Bronchial epithelial cell (primary cell): ENCODE measurements at regions not wholly inside any gene's neighbourhood (a gene's known extent, or its start where the extent isn't known, plus 50 kb on each side); places are given as distances from the start of the nearest gene placed in this dataset.

Experiments
- DNase-seq: peaks from one replicate; pipeline ENCODE4 v3.0.0-alpha.2; 2010; ENCODE audit warnings: low read depth
- FAIRE-seq: peaks from 2 replicates; lab custom pipeline; 2011; peaks lifted over from hg19 to GRCh38; lab: Jason Lieb, UNC
- H3K27me3 ChIP-seq: 2 replicates; pipeline ENCODE4 v1.5.1; 2011; ENCODE audit warnings: low read length; ENCODE audit not compliant: control insufficient read depth, insufficient read depth
- H3K36me3 ChIP-seq: 2 replicates; pipeline ENCODE4 v1.5.1; 2011; ENCODE audit warnings: low read length; ENCODE audit not compliant: control insufficient read depth, insufficient read depth
- H3K4me3 ChIP-seq: 2 replicates; pipeline ENCODE4 v1.5.1; 2011; ENCODE audit warnings: mild to moderate bottlenecking, low read depth, low read length, control low read depth
- CTCF ChIP-seq: IDR thresholded peaks from 2 replicates; pipeline ENCODE4 v1.5.1; 2011; ENCODE audit warnings: mild to moderate bottlenecking, moderate library complexity, low read length, control low read depth, inconsistent platforms; ENCODE audit not compliant: insufficient read depth, severe bottlenecking

DNA sequence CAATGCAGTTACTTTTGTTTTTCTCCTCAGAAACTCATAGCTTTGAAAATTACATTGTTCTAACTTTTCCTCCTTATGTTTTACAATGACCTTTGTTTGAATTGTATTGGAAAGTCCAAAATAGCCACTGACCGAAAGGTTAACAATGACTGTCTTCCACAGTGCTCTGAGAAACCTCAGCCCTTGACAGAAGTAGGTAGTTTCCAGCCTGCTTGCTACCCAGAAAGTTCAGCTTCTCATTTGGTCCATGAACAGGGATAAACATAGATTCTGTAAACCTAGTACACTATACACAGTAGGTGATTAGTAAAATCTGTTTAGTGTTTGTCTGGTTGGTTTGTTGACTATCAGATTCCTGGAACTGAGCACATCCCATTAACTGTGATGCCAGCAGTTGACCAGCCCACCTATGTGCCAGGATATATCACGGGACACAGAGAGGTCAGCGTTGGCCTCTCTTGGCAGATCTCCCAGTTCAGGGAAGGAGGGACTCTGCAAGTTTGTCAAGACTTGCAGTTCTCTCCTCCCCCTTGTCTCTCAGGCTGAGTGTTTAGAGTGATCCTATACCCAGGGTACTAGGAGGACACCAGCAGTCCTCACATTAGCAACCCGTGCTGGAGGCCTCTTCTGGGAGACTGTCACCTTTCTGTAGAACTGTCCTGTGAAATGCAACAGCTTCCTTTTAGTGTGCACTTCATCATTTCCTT is 297.6 kb downstream of the ARHGAP12 start:
- Histone ChIP-seq H3K27me3 (no peaks in the 10 kb centered on the region), H3K4me3 (no peak overlapping the region), H3K36me3 (no peaks in the 10 kb centered on the region)
- DNase-seq (no peak), FAIRE-seq (no peak)
- TF ChIP-seq CTCF = no peak

DNA sequence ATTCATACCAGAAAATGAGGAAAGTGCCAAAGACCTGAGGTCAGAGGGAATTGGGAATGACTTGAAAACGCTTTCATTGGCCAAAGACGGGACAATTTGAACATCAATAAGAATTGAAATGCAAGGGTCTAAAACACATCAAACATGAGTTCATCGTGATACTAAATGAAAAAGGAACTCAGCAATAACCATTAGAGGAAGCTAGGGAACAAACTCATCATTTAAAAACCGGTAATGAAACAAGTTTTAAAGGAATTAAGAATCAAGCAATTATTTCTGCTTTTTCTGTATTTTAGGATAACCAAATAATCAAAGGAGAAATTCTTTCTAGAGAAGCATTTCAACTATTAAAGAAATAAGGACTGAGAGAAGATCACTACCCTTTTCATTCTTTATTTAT is 303.1 kb downstream of the ARHGAP12 start:
- no peak for TF ChIP-seq CTCF
- FAIRE-seq (no peak), DNase-seq (no peak)
- Histone ChIP-seq H3K27me3 (no peaks in the 10 kb centered on the region), H3K4me3 (no peak overlapping the region), H3K36me3 (no peaks in the 10 kb centered on the region)

DNA sequence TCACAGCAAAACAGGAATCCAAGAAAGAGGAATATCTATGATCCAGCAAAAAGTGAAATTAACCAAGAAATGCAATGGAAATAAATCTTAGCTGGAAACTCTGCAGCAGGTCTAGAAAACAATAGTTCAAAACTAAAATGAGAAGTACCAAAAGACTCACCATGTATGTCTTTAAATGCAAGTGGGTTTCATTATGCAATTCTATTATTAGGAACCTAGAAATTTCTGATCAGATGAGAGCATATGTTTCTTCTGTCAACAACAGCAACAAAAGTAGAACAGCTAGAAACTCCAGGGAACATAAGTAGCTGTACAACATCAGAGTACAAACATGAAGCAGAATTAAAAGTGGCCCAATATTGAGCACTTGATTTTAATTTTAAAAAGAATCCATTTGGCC is 304.0 kb downstream of the ARHGAP12 start:
- H3K4me3 ChIP-seq = no peak overlapping the region
- DNase-seq (no peak), FAIRE-seq (no peak)
- H3K27me3 ChIP-seq = no peaks in the 10 kb centered on the region
- no peaks in the 10 kb centered on the region for H3K36me3 ChIP-seq
- no peak for TF ChIP-seq CTCF

GRCh38 chr10:31623947-31624346 is 304.7 kb downstream of the ARHGAP12 start:
- no peaks in the 10 kb centered on the region for H3K27me3 ChIP-seq
- TF ChIP-seq CTCF = no peak

DNA sequence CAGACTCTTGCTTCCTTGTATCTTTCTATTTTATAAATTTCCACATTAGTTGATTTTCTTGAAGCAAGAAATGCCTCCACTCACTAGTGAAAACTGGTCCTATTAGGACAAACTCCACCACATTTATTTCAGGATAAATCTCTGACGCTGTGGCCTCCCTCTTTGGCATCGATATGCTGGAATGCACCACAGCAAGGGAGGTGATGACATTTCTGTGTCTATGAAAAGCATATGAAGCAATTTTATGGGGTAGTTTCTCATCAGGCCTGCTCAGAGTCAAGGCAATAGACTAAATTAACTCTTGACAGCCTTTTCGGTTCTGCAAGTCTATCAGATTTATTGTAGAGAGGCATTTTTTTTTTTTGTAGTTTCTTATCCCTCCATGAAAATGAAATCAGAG is 304.4 kb downstream of the ZEB1 start:
- no peak for DNase-seq
- Histone ChIP-seq H3K36me3 (no peaks in the 10 kb centered on the region), H3K4me3 (no peak overlapping the region), H3K27me3 (no peaks in the 10 kb centered on the region)
- no peak for FAIRE-seq
- TF ChIP-seq CTCF = no peak

More at GRCh38 chr10:31623947-31624346, 304.7 kb downstream of the ARHGAP12 start:
- no peak overlapping the region for H3K4me3 ChIP-seq
- no peaks in the 10 kb centered on the region for H3K36me3 ChIP-seq
- no peak for DNase-seq
- no peak for FAIRE-seq

DNA sequence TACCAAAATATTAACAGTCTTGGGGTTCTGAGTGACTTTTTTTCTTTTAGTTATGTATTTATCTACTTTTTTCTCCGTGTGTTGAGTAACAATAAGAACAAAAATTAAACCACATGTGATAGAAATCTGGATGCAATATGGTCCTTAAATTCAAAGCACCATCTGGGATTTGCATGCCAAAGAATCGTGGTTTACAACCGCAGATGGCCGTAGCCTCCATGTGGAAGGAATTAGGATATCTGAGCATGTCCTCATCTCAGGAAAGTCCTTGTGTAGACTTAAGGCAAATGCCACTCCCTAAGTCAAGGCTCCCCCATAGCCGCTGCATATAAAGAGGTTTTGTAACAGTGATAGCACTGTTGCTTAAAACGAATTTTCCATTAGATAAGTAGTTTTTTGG is 304.0 kb downstream of the ZEB1 start:
- Histone ChIP-seq H3K36me3 (no peaks in the 10 kb centered on the region), H3K27me3 (no peaks in the 10 kb centered on the region), H3K4me3 (no peak overlapping the region)
- DNase-seq (no peak), FAIRE-seq (no peak)
- TF ChIP-seq CTCF = no peak
